GM23338 (cell line): ENCODE measurements at regions not wholly inside any gene's neighbourhood (a gene's known extent, or its start where the extent isn't known, plus 50 kb on each side); places are given as distances from the start of the nearest gene placed in this dataset.
"Not testable (repeated sequence)": the region's sequence is repeated elsewhere in the genome, so short reads cannot be mapped to it uniquely, and the experiment has no call there.

Experiments used
- ATAC-seq: fragments of 200-7000 bp; cut with Tn5 transposase; 3 replicates; pipeline ENCODE4 v1.9.1; 2020
- DNase-seq: peaks from one replicate; pipeline ENCODE4 v3.0.0-alpha.2; 2015; ENCODE audit warnings: low spot score
- H2AFZ ChIP-seq: fragments of 200-600 bp; sonication (generic); 2 replicates; pipeline ENCODE4 v1.8.0; 2016; ENCODE audit warnings: antibody characterized with exemption, mild to moderate bottlenecking, moderate library complexity
- H3F3A ChIP-seq: fragments of 200-600 bp; sonication (generic); replicated peaks from 2 replicates; pipeline ENCODE4 v1.8.0; 2017; ENCODE audit warnings: antibody characterized with exemption, mixed run types, low read depth
- H3K27ac ChIP-seq: fragments of 200-600 bp; sonication (generic); 2 replicates; pipeline ENCODE4 v1.6.1; 2016; ENCODE audit warnings: low read depth
- H3K27me3 ChIP-seq: fragments of 200-600 bp; sonication (generic); 2 replicates; pipeline ENCODE4 v1.8.0; 2016; ENCODE audit warnings: mild to moderate bottlenecking, mixed run types, moderate library complexity; ENCODE audit not compliant: insufficient read depth
- H3K36me3 ChIP-seq: fragments of 200-600 bp; sonication (generic); 2 replicates; pipeline ENCODE4 v1.8.0; 2016; ENCODE audit warnings: mild to moderate bottlenecking; ENCODE audit not compliant: insufficient read depth
- H3K4me1 ChIP-seq: fragments of 200-600 bp; sonication (generic); 2 replicates; pipeline ENCODE4 v1.8.0; 2016; ENCODE audit warnings: mild to moderate bottlenecking, moderate library complexity; ENCODE audit not compliant: insufficient read depth
- H3K4me2 ChIP-seq: fragments of 200-600 bp; sonication (generic); 2 replicates; pipeline ENCODE4 v1.7.1; 2017; ENCODE audit warnings: mixed run types
- H3K4me3 ChIP-seq: fragments of 200-600 bp; sonication (generic); 2 replicates; pipeline ENCODE4 v1.6.1; 2016; ENCODE audit warnings: mixed run types
- H3K79me2 ChIP-seq: fragments of 200-600 bp; sonication (generic); replicated peaks from 2 replicates; pipeline ENCODE4 v1.8.0; 2017; ENCODE audit warnings: mild to moderate bottlenecking; ENCODE audit not compliant: insufficient read depth
- H3K9me2 ChIP-seq: fragments of 200-600 bp; sonication (generic); 2 replicates; pipeline ENCODE4 v1.8.0; 2017; ENCODE audit not compliant: insufficient read depth
- H4K20me1 ChIP-seq: fragments of 200-600 bp; sonication (generic); replicated peaks from 2 replicates; pipeline ENCODE4 v1.8.0; 2017; ENCODE audit warnings: mild to moderate bottlenecking; ENCODE audit not compliant: insufficient read depth
- H3K27ac Mint-ChIP-seq: 2 replicates; pipeline ENCODE4 v1.8.0; 2020; ENCODE audit warnings: inconsistent platforms, mild to moderate bottlenecking, moderate library complexity, mixed read lengths
- H3K27me3 Mint-ChIP-seq: 3 replicates; pipeline ENCODE4 v1.8.0; 2022; ENCODE audit warnings: low read depth, mild to moderate bottlenecking, moderate library complexity, mixed read lengths, inconsistent platforms; ENCODE audit not compliant: insufficient read depth, poor library complexity
- H3K36me3 Mint-ChIP-seq: 3 replicates; pipeline ENCODE4 v1.8.0; 2021; ENCODE audit warnings: low read depth, mild to moderate bottlenecking, inconsistent platforms, moderate library complexity, mixed read lengths
- H3K4me1 Mint-ChIP-seq: 3 replicates; pipeline ENCODE4 v1.8.0; 2020; ENCODE audit warnings: mild to moderate bottlenecking, inconsistent platforms, mixed read lengths
- H3K4me3 Mint-ChIP-seq: 3 replicates; pipeline ENCODE4 v1.8.0; 2021; ENCODE audit warnings: moderate library complexity, mild to moderate bottlenecking, inconsistent platforms, mixed read lengths
- H3K9me3 Mint-ChIP-seq: 3 replicates; pipeline ENCODE4 v1.8.0; 2020; ENCODE audit warnings: moderate library complexity, mild to moderate bottlenecking, inconsistent platforms, mixed read lengths
- CREB1 ChIP-seq: fragments of 250-450 bp; sonication (Bioruptor Pico); IDR thresholded peaks from 2 replicates; pipeline ENCODE4 v1.5.0; 2020; ENCODE audit warnings: low read depth, mild to moderate bottlenecking, moderate library complexity
- ETS1 ChIP-seq: IDR thresholded peaks from 2 replicates; pipeline ENCODE4 v1.6.1; 2016; ENCODE audit warnings: antibody characterized with exemption
- EZH2 ChIP-seq: fragments of 200-600 bp; sonication (generic); IDR thresholded peaks from one replicate; pipeline ENCODE4 v1.8.0; 2017; ENCODE audit warnings: antibody characterized with exemption, mild to moderate bottlenecking, low read depth; ENCODE audit not compliant: unreplicated experiment
- TF ChIP-seq, protein P1 (sequence below): fragments of 250-450 bp; sonication (Bioruptor Pico); IDR thresholded peaks from 2 replicates; pipeline ENCODE4 v1.5.0; 2020; ENCODE audit warnings: mild to moderate bottlenecking, moderate library complexity
- TF ChIP-seq, protein P2 (sequence below), 2 experiments: fragments of 200-600 bp in 1 of 2; sonication (generic) in 1 of 2; conservative IDR thresholded peaks; 2 replicates each; pipeline versions ENCODE4 v1.5.1 to v1.6.1; 2016 to 2017; ENCODE audit warnings: antibody characterized with exemption in 2 of 2, low read depth in 2 of 2, mild to moderate bottlenecking in 2 of 2, moderate library complexity in 1 of 2

DNA sequence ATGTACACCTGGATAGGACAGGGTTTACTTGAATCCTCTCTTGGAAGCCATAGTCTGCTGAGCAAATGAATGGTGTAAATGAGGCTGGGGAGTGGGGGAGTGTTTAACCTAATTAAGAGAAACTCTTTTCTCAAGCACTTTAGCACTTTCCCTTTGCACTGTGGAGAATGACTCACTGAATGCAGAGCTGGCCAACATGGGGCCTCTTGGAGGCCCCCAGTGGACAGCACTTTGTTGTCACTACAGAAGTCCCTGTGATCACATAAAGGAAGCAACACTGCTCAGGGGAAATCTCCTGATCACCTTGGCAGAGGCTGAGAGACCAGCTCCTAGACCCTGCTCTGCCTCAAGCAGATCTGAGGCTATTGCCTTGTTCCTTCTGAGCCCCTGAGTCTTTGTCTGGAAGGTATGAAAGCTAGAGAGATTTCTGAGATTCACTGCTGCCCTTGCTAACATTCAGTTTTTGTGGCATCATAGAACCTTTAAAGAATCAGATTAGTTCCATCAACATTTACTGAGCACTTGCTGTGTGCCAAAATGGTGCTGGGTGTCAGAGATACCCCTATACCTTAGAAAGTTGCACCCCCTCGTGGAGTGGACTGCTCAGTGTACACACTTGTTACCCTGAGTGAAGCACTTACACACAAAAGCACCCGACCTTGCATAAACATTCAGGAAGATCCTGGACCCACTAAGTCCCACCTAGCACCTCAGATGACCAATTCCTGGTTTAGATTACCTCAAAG, 230.1 kb upstream of the CCL2 start (continued):
- TF ChIP-seq, protein P1, sequence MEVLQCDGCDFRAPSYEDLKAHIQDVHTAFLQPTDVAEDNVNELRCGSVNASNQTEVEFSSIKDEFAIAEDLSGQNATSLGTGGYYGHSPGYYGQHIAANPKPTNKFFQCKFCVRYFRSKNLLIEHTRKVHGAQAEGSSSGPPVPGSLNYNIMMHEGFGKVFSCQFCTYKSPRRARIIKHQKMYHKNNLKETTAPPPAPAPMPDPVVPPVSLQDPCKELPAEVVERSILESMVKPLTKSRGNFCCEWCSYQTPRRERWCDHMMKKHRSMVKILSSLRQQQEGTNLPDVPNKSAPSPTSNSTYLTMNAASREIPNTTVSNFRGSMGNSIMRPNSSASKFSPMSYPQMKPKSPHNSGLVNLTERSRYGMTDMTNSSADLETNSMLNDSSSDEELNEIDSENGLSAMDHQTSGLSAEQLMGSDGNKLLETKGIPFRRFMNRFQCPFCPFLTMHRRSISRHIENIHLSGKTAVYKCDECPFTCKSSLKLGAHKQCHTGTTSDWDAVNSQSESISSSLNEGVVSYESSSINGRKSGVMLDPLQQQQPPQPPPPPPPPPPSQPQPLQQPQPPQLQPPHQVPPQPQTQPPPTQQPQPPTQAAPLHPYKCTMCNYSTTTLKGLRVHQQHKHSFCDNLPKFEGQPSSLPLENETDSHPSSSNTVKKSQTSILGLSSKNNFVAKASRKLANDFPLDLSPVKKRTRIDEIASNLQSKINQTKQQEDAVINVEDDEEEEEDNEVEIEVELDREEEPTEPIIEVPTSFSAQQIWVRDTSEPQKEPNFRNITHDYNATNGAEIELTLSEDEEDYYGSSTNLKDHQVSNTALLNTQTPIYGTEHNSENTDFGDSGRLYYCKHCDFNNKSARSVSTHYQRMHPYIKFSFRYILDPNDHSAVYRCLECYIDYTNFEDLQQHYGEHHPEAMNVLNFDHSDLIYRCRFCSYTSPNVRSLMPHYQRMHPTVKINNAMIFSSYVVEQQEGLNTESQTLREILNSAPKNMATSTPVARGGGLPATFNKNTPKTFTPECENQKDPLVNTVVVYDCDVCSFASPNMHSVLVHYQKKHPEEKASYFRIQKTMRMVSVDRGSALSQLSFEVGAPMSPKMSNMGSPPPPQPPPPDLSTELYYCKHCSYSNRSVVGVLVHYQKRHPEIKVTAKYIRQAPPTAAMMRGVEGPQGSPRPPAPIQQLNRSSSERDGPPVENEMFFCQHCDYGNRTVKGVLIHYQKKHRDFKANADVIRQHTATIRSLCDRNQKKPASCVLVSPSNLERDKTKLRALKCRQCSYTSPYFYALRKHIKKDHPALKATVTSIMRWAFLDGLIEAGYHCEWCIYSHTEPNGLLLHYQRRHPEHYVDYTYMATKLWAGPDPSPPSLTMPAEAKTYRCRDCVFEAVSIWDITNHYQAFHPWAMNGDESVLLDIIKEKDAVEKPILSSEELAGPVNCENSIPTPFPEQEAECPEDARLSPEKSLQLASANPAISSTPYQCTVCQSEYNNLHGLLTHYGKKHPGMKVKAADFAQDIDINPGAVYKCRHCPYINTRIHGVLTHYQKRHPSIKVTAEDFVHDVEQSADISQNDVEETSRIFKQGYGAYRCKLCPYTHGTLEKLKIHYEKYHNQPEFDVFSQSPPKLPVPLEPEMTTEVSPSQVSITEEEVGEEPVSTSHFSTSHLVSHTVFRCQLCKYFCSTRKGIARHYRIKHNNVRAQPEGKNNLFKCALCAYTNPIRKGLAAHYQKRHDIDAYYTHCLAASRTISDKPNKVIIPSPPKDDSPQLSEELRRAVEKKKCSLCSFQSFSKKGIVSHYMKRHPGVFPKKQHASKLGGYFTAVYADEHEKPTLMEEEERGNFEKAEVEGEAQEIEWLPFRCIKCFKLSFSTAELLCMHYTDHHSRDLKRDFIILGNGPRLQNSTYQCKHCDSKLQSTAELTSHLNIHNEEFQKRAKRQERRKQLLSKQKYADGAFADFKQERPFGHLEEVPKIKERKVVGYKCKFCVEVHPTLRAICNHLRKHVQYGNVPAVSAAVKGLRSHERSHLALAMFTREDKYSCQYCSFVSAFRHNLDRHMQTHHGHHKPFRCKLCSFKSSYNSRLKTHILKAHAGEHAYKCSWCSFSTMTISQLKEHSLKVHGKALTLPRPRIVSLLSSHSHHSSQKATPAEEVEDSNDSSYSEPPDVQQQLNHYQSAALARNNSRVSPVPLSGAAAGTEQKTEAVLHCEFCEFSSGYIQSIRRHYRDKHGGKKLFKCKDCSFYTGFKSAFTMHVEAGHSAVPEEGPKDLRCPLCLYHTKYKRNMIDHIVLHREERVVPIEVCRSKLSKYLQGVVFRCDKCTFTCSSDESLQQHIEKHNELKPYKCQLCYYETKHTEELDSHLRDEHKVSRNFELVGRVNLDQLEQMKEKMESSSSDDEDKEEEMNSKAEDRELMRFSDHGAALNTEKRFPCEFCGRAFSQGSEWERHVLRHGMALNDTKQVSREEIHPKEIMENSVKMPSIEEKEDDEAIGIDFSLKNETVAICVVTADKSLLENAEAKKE (CRISPR knock-in tag): no peak
- TF ChIP-seq, protein P2, sequence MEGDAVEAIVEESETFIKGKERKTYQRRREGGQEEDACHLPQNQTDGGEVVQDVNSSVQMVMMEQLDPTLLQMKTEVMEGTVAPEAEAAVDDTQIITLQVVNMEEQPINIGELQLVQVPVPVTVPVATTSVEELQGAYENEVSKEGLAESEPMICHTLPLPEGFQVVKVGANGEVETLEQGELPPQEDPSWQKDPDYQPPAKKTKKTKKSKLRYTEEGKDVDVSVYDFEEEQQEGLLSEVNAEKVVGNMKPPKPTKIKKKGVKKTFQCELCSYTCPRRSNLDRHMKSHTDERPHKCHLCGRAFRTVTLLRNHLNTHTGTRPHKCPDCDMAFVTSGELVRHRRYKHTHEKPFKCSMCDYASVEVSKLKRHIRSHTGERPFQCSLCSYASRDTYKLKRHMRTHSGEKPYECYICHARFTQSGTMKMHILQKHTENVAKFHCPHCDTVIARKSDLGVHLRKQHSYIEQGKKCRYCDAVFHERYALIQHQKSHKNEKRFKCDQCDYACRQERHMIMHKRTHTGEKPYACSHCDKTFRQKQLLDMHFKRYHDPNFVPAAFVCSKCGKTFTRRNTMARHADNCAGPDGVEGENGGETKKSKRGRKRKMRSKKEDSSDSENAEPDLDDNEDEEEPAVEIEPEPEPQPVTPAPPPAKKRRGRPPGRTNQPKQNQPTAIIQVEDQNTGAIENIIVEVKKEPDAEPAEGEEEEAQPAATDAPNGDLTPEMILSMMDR (conservative IDR thresholded peaks at IDR 0.05; ENCODE audit: low read depth in 2 of 2): no peak
- TF ChIP-seq EZH2 (no peak), ETS1 (no peak), CREB1 (CRISPR knock-in tag) (no peak)

DNA sequence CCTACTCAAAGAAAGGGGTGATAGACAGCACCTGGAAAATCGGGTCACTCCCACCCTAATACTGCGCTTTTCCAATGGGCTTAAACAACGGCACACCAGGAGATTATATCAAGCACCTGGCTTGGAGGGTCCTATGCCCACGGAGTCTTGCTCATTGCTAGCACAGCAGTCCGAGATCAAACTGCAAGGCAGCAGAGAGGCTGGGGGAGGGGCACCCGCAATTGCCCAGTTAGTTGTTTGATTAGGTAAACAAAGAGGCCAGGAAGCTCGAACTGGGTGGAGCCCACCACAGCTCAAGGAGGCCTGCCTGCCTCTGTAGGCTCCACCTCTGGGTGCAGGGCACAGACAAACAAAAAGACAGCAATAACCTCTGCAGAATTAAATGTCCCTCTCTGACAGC, 224.5 kb upstream of the CCL2 start:
- H3K9me3 Mint-ChIP-seq: peaks cover 44% of the 10 kb centered on the region
- not testable (repeated sequence) for H3K36me3 ChIP-seq, H3K4me1 Mint-ChIP-seq, H4K20me1 ChIP-seq, H3K27me3 Mint-ChIP-seq, H3K4me3 ChIP-seq, H3F3A ChIP-seq, ATAC-seq, H3K27ac Mint-ChIP-seq, H3K79me2 ChIP-seq, H3K4me1 ChIP-seq, H3K4me3 Mint-ChIP-seq, H3K27ac ChIP-seq, H2AFZ ChIP-seq, H3K27me3 ChIP-seq
- H3K9me2 ChIP-seq: 0 out of 2 replicates have a peak, but pooled peaks cover 14% of the 10 kb centered on the region
- peaks cover 29% of the 10 kb centered on the region for H3K36me3 Mint-ChIP-seq
- peak; percentile 17 for DNase-seq
- H3K4me2 ChIP-seq: peak overlapping the region; percentile 43; the same call in 1 of the 2 replicates

DNA sequence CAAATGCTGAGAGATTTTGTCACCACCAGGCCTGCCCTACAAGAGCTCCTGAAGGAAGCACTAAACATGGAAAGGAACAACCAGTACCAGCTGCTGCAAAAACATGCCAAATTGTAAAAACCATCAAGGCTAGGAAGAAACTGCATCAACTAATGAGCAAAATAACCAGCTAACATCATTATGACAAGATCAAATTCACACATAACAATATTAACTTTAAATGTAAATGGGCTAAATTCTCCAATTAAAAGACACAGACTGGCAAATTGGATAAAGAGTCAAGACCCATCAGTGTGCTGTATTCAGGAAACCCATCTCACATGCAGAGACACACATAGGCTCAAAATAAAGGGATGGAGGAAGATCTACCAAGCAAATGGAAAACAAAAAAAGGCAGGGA, 222.8 kb upstream of the CCL2 start:
- not testable (repeated sequence) for H3K27ac ChIP-seq, H3K27ac Mint-ChIP-seq, H3K4me3 Mint-ChIP-seq, H3K4me1 Mint-ChIP-seq, H2AFZ ChIP-seq, ATAC-seq, H4K20me1 ChIP-seq, DNase-seq, H3F3A ChIP-seq, H3K27me3 ChIP-seq, H3K4me1 ChIP-seq, H3K79me2 ChIP-seq, H3K4me3 ChIP-seq, H3K27me3 Mint-ChIP-seq, H3K4me2 ChIP-seq, H3K36me3 ChIP-seq
- Mint-ChIP-seq H3K36me3 (peaks cover 29% of the 10 kb centered on the region), H3K9me3 (peaks cover 48% of the 10 kb centered on the region)
- 0 out of 2 replicates have a peak, but pooled peaks cover 14% of the 10 kb centered on the region for H3K9me2 ChIP-seq

DNA sequence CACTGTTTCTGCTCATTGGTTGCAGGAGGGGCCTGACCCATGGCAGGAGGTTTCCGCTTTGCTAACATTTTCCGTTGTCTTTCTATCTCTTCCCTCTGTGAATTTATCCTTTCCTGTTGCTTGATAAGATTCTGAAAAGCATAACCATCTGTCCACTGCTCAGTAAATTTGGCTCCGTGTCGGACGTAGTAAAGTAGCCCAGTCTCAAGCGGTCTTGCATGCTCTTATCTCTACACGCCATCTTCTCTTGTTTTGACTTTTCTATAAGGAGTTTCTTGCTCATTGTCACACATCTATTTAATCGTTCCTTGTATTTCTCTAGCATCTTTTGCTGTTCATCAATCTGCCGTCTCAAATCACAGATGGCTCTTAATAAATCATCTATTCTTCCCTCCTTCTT, 216.3 kb upstream of the CCL2 start:
- not testable (repeated sequence) for H3K36me3 Mint-ChIP-seq, H3K27ac Mint-ChIP-seq, H3K27me3 ChIP-seq, ATAC-seq, H3K4me1 Mint-ChIP-seq, H3K4me3 Mint-ChIP-seq, H3K9me2 ChIP-seq, H3K36me3 ChIP-seq, H3K4me3 ChIP-seq, DNase-seq, H4K20me1 ChIP-seq, H3K79me2 ChIP-seq, H3K27ac ChIP-seq, H3K27me3 Mint-ChIP-seq, H3F3A ChIP-seq, H3K4me1 ChIP-seq, H3K4me2 ChIP-seq
- H3K9me3 Mint-ChIP-seq: peaks cover 11% of the 10 kb centered on the region; the same call in 2 of the 3 replicates
- peak overlapping the region; percentile 75 for H2AFZ ChIP-seq
